Bronchial epithelial cell (primary cell): ENCODE measurements at regions not wholly inside any gene's neighbourhood (a gene's known extent, or its start where the extent isn't known, plus 50 kb on each side); places are given as distances from the start of the nearest gene placed in this dataset.

Source experiments
- DNase-seq: peaks from one replicate; pipeline ENCODE4 v3.0.0-alpha.2; 2010; ENCODE audit warnings: low read depth
- FAIRE-seq: peaks from 2 replicates; lab custom pipeline; 2011; peaks lifted over from hg19 to GRCh38; lab: Jason Lieb, UNC
- H3K27me3 ChIP-seq: 2 replicates; pipeline ENCODE4 v1.5.1; 2011; ENCODE audit warnings: low read length; ENCODE audit not compliant: control insufficient read depth, insufficient read depth
- H3K36me3 ChIP-seq: 2 replicates; pipeline ENCODE4 v1.5.1; 2011; ENCODE audit warnings: low read length; ENCODE audit not compliant: control insufficient read depth, insufficient read depth
- H3K4me3 ChIP-seq: 2 replicates; pipeline ENCODE4 v1.5.1; 2011; ENCODE audit warnings: mild to moderate bottlenecking, low read depth, low read length, control low read depth
- TF ChIP-seq, protein P1 (sequence below): IDR thresholded peaks from 2 replicates; pipeline ENCODE4 v1.5.1; 2011; ENCODE audit warnings: mild to moderate bottlenecking, moderate library complexity, low read length, control low read depth, inconsistent platforms; ENCODE audit not compliant: insufficient read depth, severe bottlenecking

- H3K4me3 ChIP-seq: no peak overlapping the region
- TF ChIP-seq, protein P1, sequence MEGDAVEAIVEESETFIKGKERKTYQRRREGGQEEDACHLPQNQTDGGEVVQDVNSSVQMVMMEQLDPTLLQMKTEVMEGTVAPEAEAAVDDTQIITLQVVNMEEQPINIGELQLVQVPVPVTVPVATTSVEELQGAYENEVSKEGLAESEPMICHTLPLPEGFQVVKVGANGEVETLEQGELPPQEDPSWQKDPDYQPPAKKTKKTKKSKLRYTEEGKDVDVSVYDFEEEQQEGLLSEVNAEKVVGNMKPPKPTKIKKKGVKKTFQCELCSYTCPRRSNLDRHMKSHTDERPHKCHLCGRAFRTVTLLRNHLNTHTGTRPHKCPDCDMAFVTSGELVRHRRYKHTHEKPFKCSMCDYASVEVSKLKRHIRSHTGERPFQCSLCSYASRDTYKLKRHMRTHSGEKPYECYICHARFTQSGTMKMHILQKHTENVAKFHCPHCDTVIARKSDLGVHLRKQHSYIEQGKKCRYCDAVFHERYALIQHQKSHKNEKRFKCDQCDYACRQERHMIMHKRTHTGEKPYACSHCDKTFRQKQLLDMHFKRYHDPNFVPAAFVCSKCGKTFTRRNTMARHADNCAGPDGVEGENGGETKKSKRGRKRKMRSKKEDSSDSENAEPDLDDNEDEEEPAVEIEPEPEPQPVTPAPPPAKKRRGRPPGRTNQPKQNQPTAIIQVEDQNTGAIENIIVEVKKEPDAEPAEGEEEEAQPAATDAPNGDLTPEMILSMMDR: no peak
- no peaks in the 10 kb centered on the region for H3K36me3 ChIP-seq
- DNase-seq (no peak), FAIRE-seq (no peak)
- H3K27me3 ChIP-seq: no peaks in the 10 kb centered on the region
Measured at GRCh38 chr10:2968401-2969058, 98.8 kb upstream of the PFKP start.

- no peaks in the 10 kb centered on the region for H3K27me3 ChIP-seq
- TF ChIP-seq, protein P1: no peak
- no peak for DNase-seq
- no peak for FAIRE-seq
- H3K4me3 ChIP-seq: no peak overlapping the region
- H3K36me3 ChIP-seq: no peaks in the 10 kb centered on the region
Measured at GRCh38 chr10:2966134-2966533, 101.2 kb upstream of the PFKP start.

GRCh38 chr10:2964632-2965296 lies 102.6 kb upstream of the PFKP start:
- H3K4me3 ChIP-seq: no peak overlapping the region
- TF ChIP-seq, protein P1: no peak
- no peak for FAIRE-seq
- no peaks in the 10 kb centered on the region for H3K27me3 ChIP-seq
- no peak for DNase-seq
- H3K36me3 ChIP-seq: no peaks in the 10 kb centered on the region

- TF ChIP-seq, protein P1: no peak
- Histone ChIP-seq H3K4me3 (no peak overlapping the region), H3K27me3 (no peaks in the 10 kb centered on the region), H3K36me3 (no peaks in the 10 kb centered on the region)
- DNase-seq (no peak), FAIRE-seq (no peak)
Measured at GRCh38 chr10:2963889-2964631, 103.3 kb upstream of the PFKP start.

DNA sequence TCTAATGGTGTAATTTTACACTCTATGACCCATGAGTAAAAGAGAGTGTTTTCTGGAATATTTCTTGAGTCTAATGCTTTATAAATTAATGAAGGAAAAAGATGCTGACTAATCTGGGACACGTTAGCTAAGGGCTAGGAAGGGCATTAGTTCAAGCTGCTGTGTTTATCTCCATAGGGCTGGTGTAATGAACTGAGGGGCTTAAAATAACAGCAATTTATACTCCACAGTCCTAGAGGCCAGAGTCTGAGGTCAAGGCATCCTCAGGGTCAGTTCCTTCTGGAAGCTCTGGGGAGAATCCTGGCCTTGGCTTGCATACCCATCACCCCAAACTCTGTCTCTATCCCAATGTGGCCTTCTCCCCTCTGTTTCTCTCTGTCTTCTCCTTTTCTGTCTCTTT lies 105.2 kb upstream of the PFKP start:
- TF ChIP-seq, protein P1: no peak
- H3K27me3 ChIP-seq: no peaks in the 10 kb centered on the region
- DNase-seq (no peak), FAIRE-seq (no peak)
- H3K4me3 ChIP-seq: no peak overlapping the region
- H3K36me3 ChIP-seq: no peaks in the 10 kb centered on the region
